ENCODE measurements at regions not wholly inside any gene's neighbourhood (a gene's known extent, or its start where the extent isn't known, plus 50 kb on each side); places are given as distances from the start of the nearest gene placed in this dataset.
"Not testable (repeated sequence)": the region's sequence is repeated elsewhere in the genome, so short reads cannot be mapped to it uniquely, and the experiment has no call there.

- Mint-ChIP-seq H3K36me3 (ENCODE audit: low read depth) (no peaks in the 10 kb centered on the region), H3K9me3 (peaks cover 18% of the 10 kb centered on the region), H3K4me3 (no peak overlapping the region), H3K4me1 (ENCODE audit: low read depth) (no peaks in the 10 kb centered on the region), H3K27me3 (ENCODE audit: low read depth) (no peaks in the 10 kb centered on the region), H3K27ac (no peak overlapping the region)
- no peak for DNase-seq (ENCODE audit: low spot score)
Measured at GRCh38 chr3:165981318-165981717, 144.1 kb upstream of the BCHE start.

GRCh38 chr3:165960825-165961224 lies 123.6 kb upstream of the BCHE start:
- peaks cover 11% of the 10 kb centered on the region for H3K9me3 Mint-ChIP-seq
- not testable (repeated sequence) for DNase-seq (ENCODE audit: low spot score); H3K4me1 Mint-ChIP-seq (ENCODE audit: low read depth); H3K27me3 Mint-ChIP-seq (ENCODE audit: low read depth); H3K27ac Mint-ChIP-seq; H3K4me3 Mint-ChIP-seq; H3K36me3 Mint-ChIP-seq (ENCODE audit: low read depth)

DNA sequence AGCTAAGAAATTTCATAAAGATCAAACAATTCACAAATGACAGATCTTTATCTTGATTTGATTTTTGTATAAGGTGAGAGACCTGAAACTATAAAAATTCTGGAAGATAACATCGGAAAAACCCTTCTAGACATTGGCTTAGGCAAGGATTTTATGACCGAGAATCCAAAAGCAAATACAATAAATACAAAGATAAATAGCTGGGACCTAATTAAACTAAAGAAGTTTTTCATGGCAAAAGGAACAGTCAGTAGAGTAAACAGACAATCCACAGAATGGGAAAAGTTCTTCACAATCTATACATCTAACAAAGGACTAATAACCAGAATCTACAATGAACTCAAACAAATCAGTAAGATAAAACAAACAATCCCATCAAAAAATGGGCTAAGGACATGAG lies 116.9 kb upstream of the BCHE start:
- no peak overlapping the region for H3K4me3 Mint-ChIP-seq
- H3K27ac Mint-ChIP-seq = no peak overlapping the region
- DNase-seq (ENCODE audit: low spot score) = no peak
- H3K9me3 Mint-ChIP-seq = peaks cover 17% of the 10 kb centered on the region
- H3K36me3 Mint-ChIP-seq (ENCODE audit: low read depth) = no peaks in the 10 kb centered on the region
- H3K27me3 Mint-ChIP-seq (ENCODE audit: low read depth) = no peaks in the 10 kb centered on the region
- H3K4me1 Mint-ChIP-seq (ENCODE audit: low read depth) = no peaks in the 10 kb centered on the region

GRCh38 chr3:165946360-165946759 lies 109.1 kb upstream of the BCHE start:
- H3K4me1 Mint-ChIP-seq (ENCODE audit: low read depth) = no peaks in the 10 kb centered on the region
- no peak overlapping the region for H3K4me3 Mint-ChIP-seq
- no peak overlapping the region for H3K27ac Mint-ChIP-seq
- H3K27me3 Mint-ChIP-seq (ENCODE audit: low read depth) = no peaks in the 10 kb centered on the region
- no peak for DNase-seq (ENCODE audit: low spot score)
- H3K9me3 Mint-ChIP-seq = peaks cover 10% of the 10 kb centered on the region
- H3K36me3 Mint-ChIP-seq (ENCODE audit: low read depth) = no peaks in the 10 kb centered on the region

GRCh38 chr3:165938986-165939540 lies 101.8 kb upstream of the BCHE start:
- no peak overlapping the region for H3K4me3 Mint-ChIP-seq
- no peaks in the 10 kb centered on the region for H3K27me3 Mint-ChIP-seq (ENCODE audit: low read depth)
- H3K27ac Mint-ChIP-seq = no peak overlapping the region
- no peak for DNase-seq (ENCODE audit: low spot score)
- H3K36me3 Mint-ChIP-seq (ENCODE audit: low read depth) = no peaks in the 10 kb centered on the region
- no peaks in the 10 kb centered on the region for H3K4me1 Mint-ChIP-seq (ENCODE audit: low read depth)
- H3K9me3 Mint-ChIP-seq = peaks cover 27% of the 10 kb centered on the region

DNA sequence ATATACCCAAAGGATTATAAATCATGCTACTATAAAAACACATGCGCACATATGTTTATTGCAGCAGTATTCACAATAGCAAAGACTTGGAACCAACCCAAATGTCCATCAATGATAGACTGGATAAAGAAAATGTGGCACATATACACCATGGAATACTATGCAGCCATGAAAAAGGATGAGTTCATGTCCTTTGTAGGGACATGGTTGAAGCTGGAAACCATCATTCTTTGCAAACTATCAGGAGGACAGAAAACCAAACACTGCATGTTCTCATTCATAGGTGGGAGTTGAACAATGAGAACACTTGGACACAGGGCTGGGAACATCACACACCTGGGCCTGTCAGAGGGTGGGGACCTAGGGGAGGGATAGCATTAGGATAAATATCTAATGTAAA lies 98.9 kb upstream of the BCHE start:
- H3K36me3 Mint-ChIP-seq (ENCODE audit: low read depth); H3K4me3 Mint-ChIP-seq; DNase-seq (ENCODE audit: low spot score); H3K27ac Mint-ChIP-seq; H3K27me3 Mint-ChIP-seq (ENCODE audit: low read depth); H3K4me1 Mint-ChIP-seq (ENCODE audit: low read depth): not testable (repeated sequence)
- peaks cover 38% of the 10 kb centered on the region for H3K9me3 Mint-ChIP-seq

GRCh38 chr3:165924301-165924791 lies 87.1 kb upstream of the BCHE start:
- H3K4me1 Mint-ChIP-seq (ENCODE audit: low read depth); H3K36me3 Mint-ChIP-seq (ENCODE audit: low read depth); H3K4me3 Mint-ChIP-seq; DNase-seq (ENCODE audit: low spot score); H3K27me3 Mint-ChIP-seq (ENCODE audit: low read depth); H3K27ac Mint-ChIP-seq: not testable (repeated sequence)
- H3K9me3 Mint-ChIP-seq = peaks cover 17% of the 10 kb centered on the region

DNA sequence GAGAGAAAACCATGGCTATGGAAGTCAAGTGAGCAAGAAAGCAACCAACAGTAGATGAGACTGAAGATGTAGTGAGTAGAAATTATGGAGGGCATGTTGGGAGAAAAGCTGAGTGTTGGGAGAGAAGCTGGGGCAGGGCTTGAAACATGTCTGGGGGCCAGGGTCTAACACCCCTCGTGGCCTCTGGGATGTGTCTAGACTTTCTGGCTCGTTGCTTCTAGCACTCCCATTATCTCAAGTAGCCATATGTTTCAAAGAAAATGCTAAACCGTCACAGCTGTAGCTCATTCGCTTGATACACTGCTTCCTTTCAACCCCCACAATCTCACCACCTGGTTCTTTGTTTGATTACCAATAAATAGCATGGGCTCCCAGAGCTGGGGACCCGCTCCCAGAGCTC lies 83.8 kb upstream of the BCHE start:
- H3K4me1 Mint-ChIP-seq (ENCODE audit: low read depth) = no peaks in the 10 kb centered on the region
- no peak for DNase-seq (ENCODE audit: low spot score)
- H3K4me3 Mint-ChIP-seq = no peak overlapping the region
- H3K27ac Mint-ChIP-seq = no peak overlapping the region
- H3K36me3 Mint-ChIP-seq (ENCODE audit: low read depth) = no peaks in the 10 kb centered on the region
- H3K9me3 Mint-ChIP-seq = peaks cover 34% of the 10 kb centered on the region
- H3K27me3 Mint-ChIP-seq (ENCODE audit: low read depth) = no peaks in the 10 kb centered on the region

GRCh38 chr3:165919284-165919683 lies 82.1 kb upstream of the BCHE start:
- Mint-ChIP-seq H3K27me3 (ENCODE audit: low read depth) (no peaks in the 10 kb centered on the region), H3K4me1 (ENCODE audit: low read depth) (no peaks in the 10 kb centered on the region), H3K4me3 (no peak overlapping the region), H3K36me3 (ENCODE audit: low read depth) (no peaks in the 10 kb centered on the region), H3K27ac (no peak overlapping the region), H3K9me3 (peaks cover 36% of the 10 kb centered on the region)
- no peak for DNase-seq (ENCODE audit: low spot score)

DNA sequence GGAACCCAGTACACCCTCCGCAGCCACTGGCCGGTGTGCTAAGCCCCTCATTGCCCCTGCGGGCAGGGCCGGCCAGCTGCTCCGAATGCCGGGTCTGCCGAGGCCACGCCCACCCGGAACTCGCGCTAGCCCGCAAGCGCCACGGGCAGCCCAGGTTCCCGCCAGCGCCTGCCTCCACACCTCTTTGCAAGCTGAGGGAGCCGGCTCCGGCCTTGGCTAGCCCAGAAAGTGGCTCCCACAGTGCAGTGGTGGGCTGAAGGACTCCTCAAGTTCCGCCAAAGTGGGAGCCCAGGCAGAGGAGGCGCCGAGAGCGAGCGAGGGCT lies 81.4 kb upstream of the BCHE start:
- Mint-ChIP-seq H3K4me1 (ENCODE audit: low read depth) (no peaks in the 10 kb centered on the region), H3K4me3 (no peak overlapping the region), H3K27me3 (ENCODE audit: low read depth) (no peaks in the 10 kb centered on the region), H3K36me3 (ENCODE audit: low read depth) (no peaks in the 10 kb centered on the region), H3K27ac (no peak overlapping the region), H3K9me3 (peaks cover 37% of the 10 kb centered on the region)
- no peak for DNase-seq (ENCODE audit: low spot score)

DNA sequence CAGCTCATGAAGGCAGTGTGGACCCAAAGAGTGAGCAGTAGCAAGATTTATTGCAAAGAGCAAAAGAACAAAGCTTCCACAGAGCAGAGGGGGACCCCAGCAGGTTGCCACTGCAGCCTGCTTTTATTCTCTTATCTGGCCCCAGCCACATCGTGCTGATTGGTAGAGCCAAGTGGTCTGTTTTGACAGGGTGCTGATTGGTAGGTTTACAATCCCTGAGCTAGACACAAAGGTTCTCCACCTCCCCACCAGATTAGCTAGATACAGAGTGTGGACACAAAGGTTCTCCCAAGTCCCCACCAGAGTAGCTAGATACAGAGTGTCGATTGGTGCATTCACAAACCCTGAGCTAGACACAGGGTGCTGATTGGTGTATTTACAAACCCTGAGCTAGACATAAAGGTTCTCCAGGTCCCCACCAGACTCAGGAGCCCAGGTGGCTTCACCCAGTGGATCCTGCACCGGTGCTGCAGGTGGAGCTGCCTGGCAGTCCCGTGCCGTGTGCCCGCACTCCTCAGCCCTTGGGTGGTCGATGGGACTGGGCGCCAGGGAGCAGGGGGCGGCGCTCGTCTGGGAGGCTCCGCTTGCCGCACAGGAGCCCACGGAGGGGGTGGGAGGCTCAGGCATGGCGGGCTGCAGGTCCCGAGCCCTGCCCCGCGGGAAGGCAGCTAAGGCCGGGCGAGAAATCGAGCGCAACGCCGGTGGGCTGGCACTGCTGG lies 80.9 kb upstream of the BCHE start:
- not testable (repeated sequence) for H3K36me3 Mint-ChIP-seq (ENCODE audit: low read depth); H3K27me3 Mint-ChIP-seq (ENCODE audit: low read depth); DNase-seq (ENCODE audit: low spot score); H3K4me3 Mint-ChIP-seq; H3K27ac Mint-ChIP-seq; H3K4me1 Mint-ChIP-seq (ENCODE audit: low read depth)
- H3K9me3 Mint-ChIP-seq = peaks cover 33% of the 10 kb centered on the region

DNA sequence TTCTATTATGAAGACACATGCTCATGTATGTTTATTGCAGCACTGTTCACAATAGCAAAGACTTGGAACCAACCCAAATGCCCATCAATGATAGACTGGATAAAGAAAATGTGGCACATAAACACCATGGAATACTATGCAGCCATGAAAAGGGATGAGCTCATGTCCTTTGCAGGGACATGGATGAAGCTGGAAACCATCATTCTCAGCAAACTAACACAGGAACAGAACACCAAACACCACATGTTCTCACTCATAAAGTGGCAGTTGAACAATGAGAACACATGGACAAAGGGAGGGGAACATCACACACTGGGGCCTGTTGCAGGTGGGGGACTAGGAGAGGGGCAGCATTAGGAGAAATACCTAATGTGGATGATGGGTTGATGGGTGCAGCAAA lies 77.9 kb upstream of the BCHE start:
- not testable (repeated sequence) for H3K4me1 Mint-ChIP-seq (ENCODE audit: low read depth); H3K4me3 Mint-ChIP-seq; H3K27ac Mint-ChIP-seq

DNA sequence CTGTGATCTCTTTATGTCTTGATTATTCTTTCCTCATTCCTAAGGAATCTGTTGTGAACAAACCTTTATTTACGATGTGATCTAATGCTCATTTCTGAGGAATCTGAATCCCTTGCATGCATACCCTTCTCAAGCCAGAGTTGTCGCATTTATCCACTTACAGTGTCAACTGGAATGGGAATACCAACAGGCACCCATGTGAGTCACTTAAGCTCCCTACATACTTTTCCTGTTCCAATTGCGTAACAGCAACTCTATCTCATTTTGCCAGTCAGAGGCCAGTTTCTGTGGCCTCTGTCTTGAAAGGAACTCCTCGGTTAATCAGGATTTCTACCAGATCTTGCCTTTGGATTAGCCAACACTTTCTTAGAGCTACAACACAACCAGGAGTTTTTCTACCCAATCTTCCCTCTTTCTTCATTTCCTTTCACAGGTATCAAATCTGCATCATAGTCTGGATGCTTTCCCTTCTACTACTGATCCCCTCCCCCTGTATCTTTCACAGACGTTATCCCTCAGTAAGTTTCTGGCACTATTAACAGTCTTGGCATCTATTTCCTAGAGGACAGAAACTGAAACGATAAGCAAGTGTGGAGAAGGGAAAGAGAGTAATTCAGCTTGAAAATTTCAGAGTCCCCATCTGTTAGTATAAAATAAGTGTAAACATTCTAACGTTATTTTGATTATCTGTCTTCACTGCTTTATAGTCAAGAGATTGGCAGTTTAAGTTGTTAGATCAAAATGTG lies 66.8 kb upstream of the BCHE start:
- H3K4me3 Mint-ChIP-seq = no peak overlapping the region
- no peaks in the 10 kb centered on the region for H3K27me3 Mint-ChIP-seq (ENCODE audit: low read depth)
- H3K9me3 Mint-ChIP-seq = peaks cover 14% of the 10 kb centered on the region
- no peaks in the 10 kb centered on the region for H3K4me1 Mint-ChIP-seq (ENCODE audit: low read depth)
- H3K27ac Mint-ChIP-seq = no peak overlapping the region
- DNase-seq (ENCODE audit: low spot score) = no peak
- H3K36me3 Mint-ChIP-seq (ENCODE audit: low read depth) = no peaks in the 10 kb centered on the region

More for the DNA sequence above, 77.9 kb upstream of the BCHE start:
- not testable (repeated sequence) for H3K36me3 Mint-ChIP-seq (ENCODE audit: low read depth); DNase-seq (ENCODE audit: low spot score); H3K27me3 Mint-ChIP-seq (ENCODE audit: low read depth)
- H3K9me3 Mint-ChIP-seq = peaks cover 28% of the 10 kb centered on the region

DNA sequence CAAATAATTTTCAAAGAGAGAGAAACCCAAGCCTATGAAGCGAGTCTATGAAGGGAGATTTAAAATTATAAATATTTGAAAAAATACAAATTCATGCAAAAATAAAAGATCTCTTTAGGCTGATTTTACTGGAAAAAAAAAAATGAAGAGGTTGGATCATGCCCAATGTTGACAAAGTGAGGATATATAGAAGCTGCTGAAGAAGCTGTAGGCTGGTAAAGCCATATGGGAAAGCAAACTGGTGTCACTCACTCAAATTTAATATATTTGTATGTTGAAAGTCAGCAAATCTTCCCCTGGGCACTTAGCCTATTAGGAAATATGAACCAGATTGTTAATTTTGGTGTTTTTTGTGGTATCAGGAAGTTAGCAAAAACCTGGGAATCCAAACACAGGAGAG lies 61.8 kb upstream of the BCHE start:
- no peaks in the 10 kb centered on the region for H3K27me3 Mint-ChIP-seq (ENCODE audit: low read depth)
- H3K36me3 Mint-ChIP-seq (ENCODE audit: low read depth) = no peaks in the 10 kb centered on the region
- H3K4me3 Mint-ChIP-seq = no peak overlapping the region
- H3K9me3 Mint-ChIP-seq = peaks cover 17% of the 10 kb centered on the region
- H3K4me1 Mint-ChIP-seq (ENCODE audit: low read depth) = no peaks in the 10 kb centered on the region
- no peak for DNase-seq (ENCODE audit: low spot score)
- H3K27ac Mint-ChIP-seq = no peak overlapping the region

Measured in T-helper 2 cell treated with Interferon-gamma antibody and Interleukin-4, amounts not matched to agents 5 μg/mL and 100 μg/mL, for 36 hours (primary cell).